ENCODE measurements at regions not wholly inside any gene's neighbourhood (a gene's known extent, or its start where the extent isn't known, plus 50 kb on each side); places are given as distances from the start of the nearest gene placed in this dataset.

DNA sequence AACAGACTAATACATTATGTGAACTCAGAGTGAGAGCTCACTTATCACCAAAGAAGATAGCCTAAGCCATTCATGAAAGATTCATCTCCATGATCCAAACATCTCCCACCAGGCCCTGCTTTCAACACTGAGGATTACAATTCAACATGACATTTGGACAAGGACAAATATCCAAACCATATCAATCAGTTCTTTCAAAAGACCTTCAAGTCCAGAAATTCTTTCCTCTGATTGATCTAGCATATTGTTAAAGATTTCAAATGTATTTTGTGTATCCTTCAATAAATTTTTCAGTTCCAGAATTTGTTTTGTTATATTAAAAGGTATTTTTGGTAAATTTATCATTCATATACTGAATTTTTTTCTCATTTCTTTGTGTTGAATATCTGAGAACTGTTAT is 1055.8 kb downstream of the SLC6A15 start:
- DNase-seq (ENCODE audit: low spot score): no peak

DNA sequence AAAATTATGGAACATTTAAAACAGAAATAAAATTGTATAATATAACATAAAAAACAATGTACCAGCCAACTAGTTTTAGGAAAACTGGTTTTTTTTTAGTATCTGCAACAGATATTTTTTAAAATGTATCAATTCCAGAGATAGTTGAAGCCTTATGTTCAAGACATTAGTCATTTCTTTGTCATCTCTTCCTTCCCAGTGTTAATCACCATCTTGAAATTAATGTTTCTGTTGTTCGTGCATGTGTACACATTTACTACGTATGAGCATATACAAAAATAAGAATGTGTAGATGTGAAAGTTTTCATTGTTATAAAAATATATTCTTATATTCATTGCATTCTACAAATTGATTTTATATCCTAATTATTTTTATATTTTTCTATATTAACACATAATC is 1062.1 kb downstream of the SLC6A15 start:
- no peak for DNase-seq (ENCODE audit: low spot score)

DNA sequence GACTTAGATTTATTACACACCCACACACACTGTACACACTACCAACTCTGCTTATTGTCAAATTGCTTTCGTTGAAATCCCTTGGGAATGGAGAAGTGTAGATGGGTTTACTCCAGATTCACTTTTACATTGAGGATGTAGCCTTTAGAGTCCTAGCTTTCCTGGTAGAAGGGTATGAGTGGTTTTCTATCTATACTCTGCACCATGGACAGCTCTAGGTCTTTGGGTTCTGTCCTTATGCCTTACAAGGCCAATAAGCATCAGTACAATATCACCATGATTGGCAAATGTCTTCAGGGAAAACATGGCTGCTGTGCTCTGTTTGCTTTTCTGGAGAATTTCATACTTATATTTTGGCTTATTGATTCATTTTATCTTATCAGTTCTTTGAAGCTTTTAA is 1063.9 kb downstream of the SLC6A15 start:
- DNase-seq (ENCODE audit: low spot score): no peak

DNA sequence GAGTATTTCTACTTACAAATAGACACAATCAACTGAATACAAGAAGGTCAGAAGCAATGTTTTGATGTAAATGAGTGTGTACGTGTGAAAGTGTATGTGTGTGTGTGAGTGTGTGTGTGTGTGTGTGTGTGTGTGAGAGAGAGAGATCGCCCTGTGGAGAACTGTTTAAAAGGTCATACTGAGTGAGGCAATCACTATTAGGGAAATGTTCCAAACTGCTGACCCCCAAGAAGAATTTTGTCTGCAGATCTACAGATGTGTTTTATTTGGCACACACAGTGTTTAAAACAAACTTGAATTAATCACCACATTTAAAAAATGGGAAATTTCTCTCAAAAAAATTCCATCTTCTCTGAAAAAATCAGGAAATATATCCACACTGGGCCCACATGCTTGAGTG is 1069.1 kb downstream of the SLC6A15 start:
- no peak for DNase-seq (ENCODE audit: low spot score)

DNA sequence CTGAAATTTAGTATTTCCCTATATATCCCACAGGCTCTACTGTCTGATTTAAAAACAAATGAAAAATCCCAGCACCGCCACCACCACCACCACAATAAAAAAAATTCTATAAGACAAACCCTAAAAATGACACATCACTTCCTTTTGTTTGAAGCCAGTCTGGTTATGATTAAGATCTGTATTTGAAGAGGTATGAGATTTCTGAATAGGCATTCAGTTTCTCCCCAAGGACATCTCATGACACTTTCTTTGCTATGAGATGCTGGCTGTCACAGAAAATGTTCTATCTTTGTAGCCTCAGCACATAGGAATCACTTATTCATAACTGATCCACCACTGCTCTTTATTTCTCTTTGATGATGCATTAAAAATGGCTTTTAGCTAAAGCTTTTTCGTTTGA is 1071.0 kb downstream of the SLC6A15 start:
- no peak for DNase-seq (ENCODE audit: low spot score)

DNA sequence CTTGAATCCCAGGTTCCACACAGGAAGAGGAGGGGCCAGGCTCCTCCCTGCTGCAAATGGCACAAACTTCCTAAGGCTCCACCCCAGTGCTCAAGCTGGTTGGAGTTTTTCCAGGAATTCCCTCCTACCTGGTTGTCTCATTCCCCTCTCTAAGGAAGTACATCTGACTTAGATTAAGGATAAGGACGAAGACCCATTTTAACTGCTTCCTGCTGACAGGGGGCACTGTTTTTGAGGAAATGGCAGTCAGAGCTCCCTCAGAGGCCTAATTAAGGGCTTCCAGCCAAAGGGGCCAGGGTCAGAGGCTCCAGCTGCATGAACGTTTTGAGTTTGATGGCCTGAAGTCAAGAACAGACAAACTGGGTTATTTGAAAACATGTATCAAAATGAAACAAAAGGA is 1084.7 kb downstream of the SLC6A15 start:
- DNase-seq (ENCODE audit: low spot score): no peak

DNA sequence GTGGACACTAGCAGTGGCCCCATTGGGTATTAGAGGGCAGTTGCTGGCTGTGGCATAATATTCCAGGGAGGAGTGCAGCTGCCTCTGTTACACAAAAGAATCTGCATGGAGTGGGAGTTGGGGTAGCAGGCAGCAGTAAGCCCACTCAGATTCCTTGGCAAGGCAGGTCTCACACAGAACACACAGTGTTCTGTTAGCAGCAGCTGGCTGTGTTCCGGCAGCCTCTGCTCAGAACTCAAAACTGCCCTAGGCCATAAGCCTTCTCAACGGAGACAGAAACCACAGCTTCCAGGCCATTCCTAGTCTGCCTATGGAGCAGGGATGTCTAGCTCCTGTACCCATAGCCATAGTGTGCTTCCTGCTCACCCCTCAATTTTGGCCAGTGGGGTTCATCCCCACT is 1085.4 kb downstream of the SLC6A15 start:
- no peak for DNase-seq (ENCODE audit: low spot score)

DNA sequence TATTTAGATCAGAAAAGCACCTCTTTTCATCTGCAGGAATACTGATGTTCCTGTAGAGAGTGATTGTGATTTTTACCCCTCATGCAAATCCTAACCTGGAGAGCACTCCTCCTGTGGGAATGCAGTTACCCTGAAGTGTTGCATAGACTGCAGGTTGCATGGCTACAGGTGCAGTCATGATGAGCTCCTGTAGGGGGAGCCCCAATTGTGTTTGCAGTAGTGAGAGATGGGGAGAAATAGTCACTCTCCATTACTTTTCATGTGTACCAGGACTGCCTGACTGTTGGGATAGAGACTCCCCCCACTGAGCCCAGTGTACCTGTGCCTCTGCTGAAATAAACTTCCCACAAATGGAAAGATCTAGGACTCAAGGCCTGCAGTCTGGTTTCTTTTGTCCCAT is 1086.5 kb downstream of the SLC6A15 start:
- no peak for DNase-seq (ENCODE audit: low spot score)

DNA sequence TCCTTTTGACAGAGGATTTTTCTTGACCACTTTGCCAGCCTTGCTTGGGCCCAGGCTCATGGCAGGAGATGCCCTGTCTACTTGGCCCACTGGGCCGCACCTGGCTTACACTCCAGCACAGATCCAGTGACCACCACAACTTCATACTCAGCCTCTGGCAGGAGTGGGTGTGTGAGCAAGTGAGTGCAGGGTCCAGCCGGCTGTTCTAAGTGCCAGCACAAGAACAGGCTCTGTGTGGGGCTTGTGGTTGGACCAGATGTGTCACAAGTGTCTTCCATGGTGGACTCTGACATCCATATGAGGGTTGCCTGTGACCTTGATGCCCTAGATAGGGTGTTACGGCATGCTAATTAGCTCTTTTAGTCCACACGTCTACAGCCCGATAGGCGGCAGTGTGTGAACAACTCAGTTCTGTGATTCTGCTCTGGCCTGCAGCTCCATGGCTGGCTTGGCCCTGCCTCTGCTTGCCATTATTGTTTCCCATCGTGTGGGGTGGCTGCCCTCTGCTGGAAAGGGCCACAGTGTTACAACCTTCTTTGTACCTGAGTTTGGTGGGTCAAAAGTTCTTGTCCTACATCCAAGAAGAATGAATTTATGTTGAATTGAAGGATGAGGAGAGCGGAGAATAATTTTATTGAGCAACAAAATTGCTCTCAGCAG is 1089.1 kb downstream of the SLC6A15 start:
- no peak for DNase-seq (ENCODE audit: low spot score)

DNA sequence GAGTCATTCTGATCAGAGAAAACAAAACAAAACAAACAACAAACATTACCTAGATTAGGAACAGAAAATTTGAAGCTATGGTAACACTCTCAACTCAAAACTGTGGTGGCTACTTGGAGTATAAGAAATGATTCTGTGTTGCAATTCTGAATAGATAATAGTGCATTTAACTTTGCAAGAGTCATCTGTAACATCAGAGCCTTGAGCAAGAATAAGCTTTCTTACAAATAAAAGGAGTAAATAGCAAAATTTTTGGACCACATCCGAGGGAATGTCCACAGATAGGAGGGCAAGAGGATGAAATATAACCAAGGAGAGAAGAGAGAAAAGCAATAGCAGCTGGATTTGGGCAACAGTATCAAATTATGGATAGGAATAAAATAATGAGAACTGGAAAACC is 1090.6 kb downstream of the SLC6A15 start:
- DNase-seq (ENCODE audit: low spot score): no peak

DNA sequence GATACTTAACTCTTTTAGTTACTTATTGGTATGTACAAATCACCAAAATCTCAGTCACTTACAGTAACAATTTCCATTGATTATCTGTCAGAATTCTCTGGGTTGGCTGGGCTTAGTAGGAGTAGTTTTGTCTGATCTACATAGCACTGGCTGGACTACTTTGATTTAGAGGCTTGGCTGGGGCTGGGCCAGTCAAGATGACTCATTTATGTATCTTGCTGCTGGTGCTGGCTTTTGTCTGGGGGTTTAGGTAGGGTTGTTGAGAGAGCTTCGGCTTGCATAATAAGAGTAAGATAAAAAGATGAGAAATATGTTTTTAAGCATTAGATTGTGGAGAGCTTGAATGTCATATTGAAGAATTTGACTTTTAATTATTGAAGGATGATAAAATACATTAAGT is 1093.7 kb downstream of the SLC6A15 start:
- DNase-seq (ENCODE audit: low spot score): no peak

DNA sequence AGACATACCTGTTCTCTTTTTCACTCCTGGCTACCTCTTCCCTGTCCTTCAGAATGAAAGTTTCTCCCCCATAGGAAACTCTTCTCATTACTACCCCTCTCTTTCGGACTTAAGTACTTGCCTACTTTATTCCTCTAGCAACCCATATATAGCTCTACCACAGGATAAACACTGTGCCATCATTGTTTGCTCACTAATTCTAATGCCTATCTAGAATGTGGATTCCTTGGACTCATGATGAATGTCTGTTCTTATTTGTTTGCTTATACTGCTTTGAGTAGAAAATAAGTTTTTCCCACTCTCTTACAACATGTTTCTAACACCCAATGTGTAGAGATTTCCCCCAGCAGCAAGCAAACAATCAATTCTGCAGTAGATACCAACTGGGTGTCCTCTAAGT is 1094.9 kb downstream of the SLC6A15 start:
- no peak for DNase-seq (ENCODE audit: low spot score)

DNA sequence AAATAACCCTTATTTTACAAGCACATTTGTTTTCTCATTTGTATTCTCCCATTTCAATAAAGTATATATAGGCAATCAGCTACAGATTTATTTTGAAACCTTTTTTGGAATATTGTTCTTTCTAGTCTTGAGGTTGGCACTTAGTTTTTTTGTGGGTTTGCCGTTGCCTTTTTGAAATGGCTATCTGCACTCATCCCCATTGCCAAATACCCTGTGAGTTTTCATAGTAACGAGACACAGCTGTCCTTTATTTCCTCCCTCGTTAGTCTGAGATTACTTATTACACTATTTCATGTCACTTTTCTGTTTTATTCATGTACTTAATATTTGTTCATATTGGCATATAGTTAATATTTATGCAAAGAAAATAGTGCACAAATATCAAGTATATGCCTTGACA is 1104.0 kb downstream of the SLC6A15 start:
- DNase-seq (ENCODE audit: low spot score): no peak

DNA sequence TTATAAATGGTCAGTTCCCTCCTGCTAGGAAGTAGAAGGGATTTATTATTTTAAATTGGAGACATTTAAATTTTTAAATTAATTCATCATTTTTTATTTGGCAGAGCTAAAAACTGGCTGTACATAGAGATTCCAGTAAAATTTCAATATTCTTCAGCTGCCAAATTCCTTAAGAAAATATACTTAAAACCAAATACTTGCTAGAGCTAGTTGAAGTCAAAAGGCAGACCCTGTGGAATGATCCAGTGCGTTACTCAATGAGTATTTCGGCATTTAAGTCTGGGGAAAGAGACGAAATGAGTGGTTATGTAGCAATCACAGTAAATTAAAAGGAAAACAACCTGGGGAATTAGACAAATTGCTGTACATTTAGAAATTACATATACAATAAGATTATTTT is 1104.7 kb downstream of the SLC6A15 start:
- DNase-seq (ENCODE audit: low spot score): no peak

DNA sequence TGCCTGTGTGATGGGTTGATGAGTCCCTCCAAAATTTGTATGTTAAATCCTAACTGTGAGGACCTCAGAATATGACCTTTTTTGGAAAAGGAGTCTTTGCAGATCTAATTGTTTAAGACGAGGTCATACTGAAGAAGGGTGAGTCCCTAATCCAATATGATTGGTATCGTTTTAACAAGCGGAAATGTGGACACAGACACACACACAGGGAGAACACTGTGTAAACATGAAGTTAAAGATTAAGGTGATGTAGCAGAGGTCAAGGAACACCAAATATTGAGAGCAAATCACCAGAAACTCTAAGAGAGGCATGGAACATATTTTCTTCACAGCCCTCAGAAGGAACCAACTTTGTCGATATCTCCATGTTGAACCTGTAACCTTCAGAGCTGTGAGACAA is 1106.7 kb downstream of the SLC6A15 start:
- no peak for DNase-seq (ENCODE audit: low spot score)

DNA sequence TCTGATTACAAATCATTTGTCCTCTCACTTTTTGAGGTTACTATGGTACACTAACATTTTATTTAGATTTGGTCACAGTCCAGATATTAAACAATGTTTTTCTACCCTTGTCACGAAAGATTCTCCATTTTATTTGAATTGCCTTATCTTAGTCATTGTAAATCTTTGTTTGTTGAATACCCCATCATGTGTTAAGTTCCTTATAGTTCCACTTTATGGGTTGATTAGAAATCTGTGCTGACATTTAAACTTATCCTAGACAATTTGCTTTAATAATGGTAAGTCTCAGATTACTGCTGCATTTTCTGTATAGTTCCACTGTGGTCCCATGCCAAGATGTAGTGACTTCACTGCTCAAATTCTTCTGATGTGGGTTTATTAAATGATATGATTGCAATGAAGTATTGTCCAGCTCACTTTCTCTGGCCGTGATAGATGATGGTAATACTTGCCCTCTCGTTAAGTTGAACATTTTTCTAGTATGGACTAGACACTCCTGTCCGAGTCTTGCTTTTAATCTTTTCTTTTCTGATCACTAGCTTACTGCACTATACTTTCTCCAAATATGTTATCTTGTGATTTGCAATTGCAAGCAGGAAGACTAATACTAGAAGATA is 1107.3 kb downstream of the SLC6A15 start:
- DNase-seq (ENCODE audit: low spot score): no peak

DNA sequence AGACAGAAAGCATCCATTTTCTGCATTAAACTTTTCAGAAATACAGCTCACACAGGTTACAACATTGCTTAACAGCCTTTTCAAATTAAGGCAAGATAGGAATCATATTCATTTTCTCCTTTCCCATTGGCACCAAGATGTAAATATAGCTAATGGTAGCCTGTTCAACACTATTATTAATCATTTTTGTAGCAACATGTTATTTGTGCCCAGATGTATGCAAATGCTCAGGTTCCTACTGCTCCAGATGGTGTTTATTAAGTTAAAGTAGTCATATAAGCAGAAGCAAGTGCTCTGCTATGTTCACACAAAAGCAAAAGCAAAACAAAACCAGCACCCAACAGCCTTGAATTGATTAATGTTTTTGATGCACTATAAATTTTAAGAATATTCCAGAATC is 1110.6 kb downstream of the SLC6A15 start:
- DNase-seq (ENCODE audit: low spot score): no peak

DNA sequence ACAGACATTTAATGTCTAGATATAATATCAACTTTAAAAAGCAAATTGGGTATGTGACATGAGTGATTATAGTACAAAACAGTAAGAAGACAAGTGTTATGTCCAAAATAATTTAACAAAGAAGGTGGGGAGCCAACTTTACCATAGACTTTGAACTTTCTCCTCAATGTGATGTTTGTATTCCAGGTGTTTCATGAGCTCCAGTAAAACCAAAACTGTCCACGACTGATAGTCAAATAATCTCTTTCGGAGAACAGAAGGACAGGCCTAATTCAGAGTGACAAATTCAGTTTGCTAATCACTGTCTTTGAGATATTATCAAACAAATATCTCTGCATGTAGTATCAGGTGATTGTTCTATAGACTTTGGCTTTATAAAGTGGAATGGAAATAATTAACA is 1112.6 kb downstream of the SLC6A15 start:
- no peak for DNase-seq (ENCODE audit: low spot score)

DNA sequence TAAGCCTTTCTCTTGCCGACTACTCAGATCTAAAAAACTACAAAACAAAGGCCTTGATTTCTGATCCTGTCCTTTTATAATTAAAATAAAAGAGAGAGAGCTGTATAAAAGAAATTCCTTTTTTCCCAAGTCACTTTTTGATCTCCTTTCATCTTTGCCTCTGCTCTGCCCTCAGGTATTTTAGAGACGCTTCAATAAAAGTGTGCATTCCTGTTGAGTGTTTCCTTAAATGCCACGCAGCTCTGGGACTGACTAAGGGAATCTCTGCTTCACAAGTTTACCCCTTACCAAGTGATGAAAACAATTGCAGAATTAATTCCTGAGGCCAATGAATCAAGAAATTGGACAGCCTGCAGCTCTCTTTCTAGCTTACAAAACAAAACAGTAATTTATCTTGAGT is 1109.8 kb downstream of the TMTC2 start:
- DNase-seq (ENCODE audit: low spot score): no peak

DNA sequence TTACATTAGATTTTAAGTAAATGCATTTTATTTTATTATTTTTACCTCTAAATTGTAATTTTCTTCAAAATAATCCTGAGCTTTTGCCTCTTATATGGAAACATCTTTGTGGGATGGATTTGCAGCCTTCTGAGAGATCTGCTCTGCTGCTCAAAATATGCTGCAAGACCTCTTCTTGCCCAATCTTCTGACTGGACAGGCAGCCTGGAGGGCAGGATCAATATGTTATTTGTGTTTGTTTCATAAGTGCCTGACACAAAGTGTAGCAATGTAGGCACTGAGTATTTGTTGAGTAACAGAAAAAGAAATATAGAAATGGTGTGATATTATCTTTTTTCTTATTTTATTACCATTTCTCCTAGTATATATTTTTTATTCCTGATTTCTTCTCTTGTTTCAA is 1106.9 kb downstream of the TMTC2 start:
- DNase-seq (ENCODE audit: low spot score): no peak

DNA sequence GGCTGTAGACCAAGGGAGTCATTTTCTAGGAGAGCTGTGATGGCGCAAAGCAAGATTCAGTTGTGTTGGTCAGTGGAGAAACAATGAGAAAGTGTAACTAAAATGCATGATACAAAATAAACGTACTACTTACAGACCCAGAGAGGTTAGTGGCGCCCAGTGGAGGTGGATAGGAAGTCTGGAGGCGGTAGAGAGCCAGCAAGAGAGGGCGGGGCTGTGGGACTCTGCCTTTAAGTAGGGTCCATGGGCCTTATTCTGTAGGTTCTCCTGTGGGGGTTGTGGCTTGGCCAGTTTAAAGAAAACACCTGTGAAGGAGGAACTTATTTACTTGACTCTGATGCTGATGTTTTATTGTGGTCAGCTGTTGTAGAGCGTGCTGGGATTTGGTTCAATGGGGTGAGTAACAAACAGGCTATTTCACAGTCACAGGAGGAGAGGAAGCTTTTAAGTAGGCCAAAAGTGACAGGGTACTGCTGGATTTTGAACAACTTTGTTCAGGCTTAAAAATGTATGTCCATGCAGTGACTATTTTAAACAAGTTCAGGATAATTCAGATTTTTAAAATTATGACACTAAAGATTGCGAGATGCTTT is 1097.7 kb downstream of the TMTC2 start:
- DNase-seq (ENCODE audit: low spot score): no peak

DNA sequence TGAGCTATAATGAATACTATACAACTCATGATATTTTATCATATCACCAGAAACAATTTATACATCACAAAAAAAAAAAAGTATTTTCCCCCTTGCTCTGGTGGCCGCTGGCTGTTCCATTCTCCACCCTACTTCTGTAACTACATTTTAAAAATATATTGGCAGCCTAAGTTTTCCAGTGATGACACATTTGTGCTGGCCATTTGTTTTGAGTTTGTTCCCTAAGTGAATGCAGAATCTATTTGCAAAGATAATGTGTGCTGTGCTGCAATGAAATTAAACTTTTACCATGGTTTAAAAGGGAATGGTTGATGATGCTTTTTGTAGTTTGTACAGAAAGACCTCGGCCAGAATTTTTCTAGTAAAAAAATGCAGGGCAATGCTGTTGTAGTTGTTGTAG is 1092.8 kb downstream of the TMTC2 start:
- DNase-seq (ENCODE audit: low spot score): no peak

DNA sequence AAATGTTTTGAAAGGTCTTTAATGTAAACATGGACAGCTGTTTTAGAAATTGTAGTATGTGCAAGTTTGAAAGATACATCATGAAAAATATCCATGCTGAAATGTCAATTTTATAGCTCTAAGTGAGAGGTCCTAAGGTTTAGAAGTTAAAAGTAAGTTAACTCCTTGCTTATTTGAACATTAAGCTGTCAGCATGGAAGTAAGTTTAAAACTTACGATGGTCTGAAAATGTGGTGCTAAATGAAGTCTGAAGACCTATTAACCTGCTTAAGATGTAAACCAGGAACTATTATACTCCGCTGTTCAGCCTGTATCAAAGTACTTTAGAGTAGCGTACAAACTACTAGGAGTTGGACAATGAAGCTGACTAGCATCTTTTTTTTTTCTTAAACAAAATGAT is 1082.4 kb downstream of the TMTC2 start:
- DNase-seq (ENCODE audit: low spot score): no peak
